Parathyroid adenoma (tissue), 2 donors: ENCODE measurements at regions not wholly inside any gene's neighbourhood (a gene's known extent, or its start where the extent isn't known, plus 50 kb on each side); places are given as distances from the start of the nearest gene placed in this dataset.

Source experiments
- H2AFZ ChIP-seq: fragments of 300-600 bp; sonication (generic); one replicate; pipeline ENCODE4 v1.7.0; 2017; ENCODE audit warnings: antibody characterized with exemption, mild to moderate bottlenecking
- H3K27ac ChIP-seq: fragments of 300-600 bp; sonication (generic); one replicate; pipeline ENCODE4 v1.7.0; 2017
- H3K27me3 ChIP-seq: fragments of 300-600 bp; sonication (generic); one replicate; pipeline ENCODE4 v1.7.0; 2017; ENCODE audit warnings: low read length; ENCODE audit not compliant: control insufficient read depth, insufficient read depth
- H3K36me3 ChIP-seq: fragments of 300-600 bp; sonication (generic); one replicate; pipeline ENCODE4 v1.7.0; 2017; ENCODE audit warnings: low read length; ENCODE audit not compliant: control insufficient read depth, insufficient read depth
- H3K4me1 ChIP-seq: fragments of 300-600 bp; sonication (generic); one replicate; pipeline ENCODE4 v1.7.0; 2017; ENCODE audit warnings: control low read depth
- H3K4me2 ChIP-seq: fragments of 300-600 bp; sonication (generic); one replicate; pipeline ENCODE4 v1.7.0; 2017; ENCODE audit warnings: low read length
- H3K4me3 ChIP-seq: fragments of 300-600 bp; sonication (generic); one replicate; pipeline ENCODE4 v1.7.0; 2017; ENCODE audit warnings: low read depth, low read length
- H3K79me2 ChIP-seq: fragments of 300-600 bp; sonication (generic); one replicate; pipeline ENCODE4 v1.7.0; 2017; ENCODE audit warnings: control low read depth
- H3K9ac ChIP-seq: fragments of 300-600 bp; sonication (generic); one replicate; pipeline ENCODE4 v1.7.0; 2017; ENCODE audit warnings: mild to moderate bottlenecking
- H3K9me3 ChIP-seq: fragments of 300-600 bp; sonication (generic); one replicate; pipeline ENCODE4 v1.7.0; 2017; ENCODE audit warnings: low read length; ENCODE audit not compliant: control insufficient read depth
- CTCF ChIP-seq: fragments of 300-600 bp; sonication (generic); IDR thresholded peaks from one replicate; pipeline ENCODE4 v1.7.0; 2017; ENCODE audit warnings: antibody characterized with exemption, mild to moderate bottlenecking
- donor health status: primary hyperparathyroidism.

GRCh38 chr13:80109303-80109702, 231.6 kb downstream of the SPRY2 start:
- no peak for TF ChIP-seq CTCF
- Histone ChIP-seq H3K27me3 (no peaks in the 10 kb centered on the region), H3K9ac (no peak overlapping the region)

GRCh38 chr13:80105350-80105749, 235.6 kb downstream of the SPRY2 start:
- Histone ChIP-seq H3K9me3 (no peaks in the 10 kb centered on the region), H3K4me2 (no peak overlapping the region), H2AFZ (no peak overlapping the region), H3K27ac (no peak overlapping the region), H3K4me3 (no peak overlapping the region), H3K79me2 (no peaks in the 10 kb centered on the region), H3K4me1 (no peaks in the 10 kb centered on the region), H3K27me3 (no peaks in the 10 kb centered on the region), H3K36me3 (no peaks in the 10 kb centered on the region), H3K9ac (no peak overlapping the region)
- no peak for TF ChIP-seq CTCF

More at GRCh38 chr13:80109303-80109702, 231.6 kb downstream of the SPRY2 start:
- Histone ChIP-seq H3K36me3 (no peaks in the 10 kb centered on the region), H3K4me1 (no peaks in the 10 kb centered on the region), H3K4me2 (no peak overlapping the region), H3K9me3 (no peaks in the 10 kb centered on the region), H3K79me2 (no peaks in the 10 kb centered on the region), H2AFZ (no peak overlapping the region), H3K4me3 (no peak overlapping the region), H3K27ac (no peak overlapping the region)

- Histone ChIP-seq H3K79me2 (no peaks in the 10 kb centered on the region), H3K9me3 (no peaks in the 10 kb centered on the region), H3K4me3 (no peak overlapping the region), H2AFZ (no peak overlapping the region), H3K36me3 (no peaks in the 10 kb centered on the region), H3K9ac (no peak overlapping the region), H3K4me2 (no peak overlapping the region), H3K27me3 (no peaks in the 10 kb centered on the region), H3K27ac (no peak overlapping the region), H3K4me1 (no peaks in the 10 kb centered on the region)
- TF ChIP-seq CTCF: no peak
Observed at GRCh38 chr13:80101040-80101439, 239.9 kb downstream of the SPRY2 start.

GRCh38 chr13:80100636-80101035, 240.3 kb downstream of the SPRY2 start:
- H3K9me3 ChIP-seq: no peaks in the 10 kb centered on the region
- no peaks in the 10 kb centered on the region for H3K79me2 ChIP-seq
- H3K4me3 ChIP-seq: no peak overlapping the region
- no peaks in the 10 kb centered on the region for H3K36me3 ChIP-seq
- no peaks in the 10 kb centered on the region for H3K27me3 ChIP-seq
- H3K27ac ChIP-seq: no peak overlapping the region
- H3K4me1 ChIP-seq: no peaks in the 10 kb centered on the region
- no peak overlapping the region for H3K9ac ChIP-seq
- no peak overlapping the region for H3K4me2 ChIP-seq
- TF ChIP-seq CTCF: no peak
- H2AFZ ChIP-seq: no peak overlapping the region

- Histone ChIP-seq H3K79me2 (no peaks in the 10 kb centered on the region), H3K27me3 (no peaks in the 10 kb centered on the region), H3K4me3 (no peak overlapping the region), H3K9ac (no peak overlapping the region), H2AFZ (no peak overlapping the region), H3K4me2 (no peak overlapping the region), H3K9me3 (no peaks in the 10 kb centered on the region), H3K27ac (no peak overlapping the region), H3K36me3 (no peaks in the 10 kb centered on the region), H3K4me1 (no peaks in the 10 kb centered on the region)
- no peak for TF ChIP-seq CTCF
Observed at GRCh38 chr13:80097561-80097960, 243.4 kb downstream of the SPRY2 start.
